ENCODE measurements at regions not wholly inside any gene's neighbourhood (a gene's known extent, or its start where the extent isn't known, plus 50 kb on each side); places are given as distances from the start of the nearest gene placed in this dataset.

- ATAC-seq (no peak), DNase-seq (no peak)
- intact Hi-C loops (cut with micrococcal nuclease), result no loop called here
- Histone ChIP-seq H4K20me1 (ENCODE audit: low read length) (no peaks in the 10 kb centered on the region), H3K4me2 (ENCODE audit: low read length) (no peak overlapping the region), H3K9me2 (replicated peaks; ENCODE audit: low read length) (no peaks in the 10 kb centered on the region), H3K27ac (ENCODE audit: low read length) (no peak overlapping the region), H3K79me2 (ENCODE audit: low read length) (no peaks in the 10 kb centered on the region), H3K9ac (ENCODE audit: low read length) (no peak overlapping the region), H3K9me3 (ENCODE audit: low read length) (no peaks in the 10 kb centered on the region), H2AFZ (ENCODE audit: low read length) (no peak overlapping the region), H3F3A (ENCODE audit: low read length, unreplicated experiment) (no peaks in the 10 kb centered on the region), H3K4me3 (ENCODE audit: low read length) (no peak overlapping the region), H3K27me3 (ENCODE audit: low read length) (peaks cover 27% of the 10 kb centered on the region), H3K4me1 (ENCODE audit: insufficient read depth, low read length) (no peaks in the 10 kb centered on the region), H3K36me3 (ENCODE audit: low read depth, low read length) (no peaks in the 10 kb centered on the region)
- BruUV-seq (replicated peaks), result no TSS peak
- CTCF ChIA-PET, result no interaction called here
- TF ChIP-seq EZH2phosphoT487 (IDR thresholded peaks at IDR 0.05; ENCODE audit: borderline replicate concordance, low read length) (no peak), EZH2 (IDR thresholded peaks at IDR 0.05; ENCODE audit: low read length, unreplicated experiment) (no peak), CTCF (conservative IDR thresholded peaks at IDR 0.05; ENCODE audit: low read depth, low read length) (no peak)
- POLR2A ChIA-PET (ENCODE audit: unreplicated experiment), result no interaction called here
Measured at GRCh38 chr10:131694781-131695495, 205.9 kb upstream of the PPP2R2D start.

- peaks cover 27% of the 10 kb centered on the region for H3K27me3 ChIP-seq (ENCODE audit: low read length)
- no peaks in the 10 kb centered on the region for H4K20me1 ChIP-seq (ENCODE audit: low read length)
- H3K27ac ChIP-seq (ENCODE audit: low read length), result no peak overlapping the region
- ChIA-PET POLR2A (ENCODE audit: unreplicated experiment) (no interaction called here), CTCF (no interaction called here)
- H3K79me2 ChIP-seq (ENCODE audit: low read length), result no peaks in the 10 kb centered on the region
- no peak for DNase-seq
- H3K9me3 ChIP-seq (ENCODE audit: low read length), result no peaks in the 10 kb centered on the region
- no peaks in the 10 kb centered on the region for H3K4me1 ChIP-seq (ENCODE audit: insufficient read depth, low read length)
- no peak for ATAC-seq
- no peak overlapping the region for H3K9ac ChIP-seq (ENCODE audit: low read length)
- intact Hi-C loops (cut with micrococcal nuclease), result no loop called here
- H3K36me3 ChIP-seq (ENCODE audit: low read depth, low read length), result no peaks in the 10 kb centered on the region
- BruUV-seq (replicated peaks), result no TSS peak
- H3F3A ChIP-seq (ENCODE audit: low read length, unreplicated experiment), result no peaks in the 10 kb centered on the region
- no peak overlapping the region for H3K4me3 ChIP-seq (ENCODE audit: low read length)
- TF ChIP-seq EZH2 (IDR thresholded peaks at IDR 0.05; ENCODE audit: low read length, unreplicated experiment) (no peak), EZH2phosphoT487 (IDR thresholded peaks at IDR 0.05; ENCODE audit: borderline replicate concordance, low read length) (no peak)
- no peaks in the 10 kb centered on the region for H3K9me2 ChIP-seq (replicated peaks; ENCODE audit: low read length)
- no peak overlapping the region for H3K4me2 ChIP-seq (ENCODE audit: low read length)
- no peak overlapping the region for H2AFZ ChIP-seq (ENCODE audit: low read length)
Measured at GRCh38 chr10:131695496-131696165, 205.2 kb upstream of the PPP2R2D start.

- Histone ChIP-seq H3K27ac (ENCODE audit: low read length) (no peak overlapping the region), H3K9me2 (replicated peaks; ENCODE audit: low read length) (no peaks in the 10 kb centered on the region), H3F3A (ENCODE audit: low read length, unreplicated experiment) (no peaks in the 10 kb centered on the region), H3K79me2 (ENCODE audit: low read length) (no peaks in the 10 kb centered on the region), H2AFZ (ENCODE audit: low read length) (no peak overlapping the region), H3K4me1 (ENCODE audit: insufficient read depth, low read length) (no peaks in the 10 kb centered on the region), H3K27me3 (ENCODE audit: low read length) (peaks cover 27% of the 10 kb centered on the region), H3K36me3 (ENCODE audit: low read depth, low read length) (no peaks in the 10 kb centered on the region), H4K20me1 (ENCODE audit: low read length) (no peaks in the 10 kb centered on the region), H3K4me3 (ENCODE audit: low read length) (no peak overlapping the region), H3K9ac (ENCODE audit: low read length) (no peak overlapping the region), H3K9me3 (ENCODE audit: low read length) (no peaks in the 10 kb centered on the region), H3K4me2 (ENCODE audit: low read length) (no peak overlapping the region)
- ATAC-seq (no peak), DNase-seq (no peak)
- POLR2A ChIA-PET (ENCODE audit: unreplicated experiment), result no interaction called here
- CTCF ChIA-PET, result no interaction called here
- BruUV-seq (replicated peaks), result no TSS peak
- TF ChIP-seq EZH2phosphoT487 (IDR thresholded peaks at IDR 0.05; ENCODE audit: borderline replicate concordance, low read length) (no peak), CTCF (conservative IDR thresholded peaks at IDR 0.05; ENCODE audit: low read depth, low read length) (no peak), EZH2 (IDR thresholded peaks at IDR 0.05; ENCODE audit: low read length, unreplicated experiment) (no peak)
- intact Hi-C loops (cut with micrococcal nuclease), result no loop called here
Measured at GRCh38 chr10:131697476-131698128, 203.2 kb upstream of the PPP2R2D start.
